ENCODE measurements at regions not wholly inside any gene's neighbourhood (a gene's known extent, or its start where the extent isn't known, plus 50 kb on each side); places are given as distances from the start of the nearest gene placed in this dataset.

- TF ChIP-seq CTCF (IDR thresholded peaks at IDR 0.05 in 2 of 3, conservative IDR thresholded peaks at IDR 0.05 in 1 of 3; ENCODE audit: borderline replicate concordance in 1 of 3, insufficient read depth in 1 of 3, low read depth in 2 of 3, low read length in 2 of 3) (no peak), YY1 (IDR thresholded peaks at IDR 0.05; ENCODE audit: extremely low read depth, insufficient replicate concordance, low read depth, low read length) (no peak), EZH2 (IDR thresholded peaks at IDR 0.05) (no peak), POLR2A (IDR thresholded peaks at IDR 0.05; ENCODE audit: borderline replicate concordance, extremely low read depth, insufficient read depth, insufficient read length) (no peak), REST (IDR thresholded peaks at IDR 0.05; ENCODE audit: low read depth) (no peak), TCF7L2 (IDR thresholded peaks at IDR 0.05; ENCODE audit: borderline replicate concordance, extremely low read depth, insufficient read depth, insufficient read length) (no peak), ZFX (IDR thresholded peaks at IDR 0.05) (no peak), ZNF274 (IDR thresholded peaks at IDR 0.05; ENCODE audit: low read depth, low read length) (no peak), SRF (IDR thresholded peaks at IDR 0.05; ENCODE audit: low read depth) (no peak), RAD21 (IDR thresholded peaks at IDR 0.05; ENCODE audit: low read depth) (no peak), SIN3A (IDR thresholded peaks at IDR 0.05; ENCODE audit: low read depth) (no peak), MAX (IDR thresholded peaks at IDR 0.05) (no peak), EGR1 (IDR thresholded peaks at IDR 0.05; ENCODE audit: low read depth) (no peak), ATF3 (IDR thresholded peaks at IDR 0.05) (no peak)
These were observed 1148.0 kb downstream of the NSUN3 start for GRCh38 chr3:95210878-95211277.
